ENCODE measurements at regions not wholly inside any gene's neighbourhood (a gene's known extent, or its start where the extent isn't known, plus 50 kb on each side); places are given as distances from the start of the nearest gene placed in this dataset.

DNA sequence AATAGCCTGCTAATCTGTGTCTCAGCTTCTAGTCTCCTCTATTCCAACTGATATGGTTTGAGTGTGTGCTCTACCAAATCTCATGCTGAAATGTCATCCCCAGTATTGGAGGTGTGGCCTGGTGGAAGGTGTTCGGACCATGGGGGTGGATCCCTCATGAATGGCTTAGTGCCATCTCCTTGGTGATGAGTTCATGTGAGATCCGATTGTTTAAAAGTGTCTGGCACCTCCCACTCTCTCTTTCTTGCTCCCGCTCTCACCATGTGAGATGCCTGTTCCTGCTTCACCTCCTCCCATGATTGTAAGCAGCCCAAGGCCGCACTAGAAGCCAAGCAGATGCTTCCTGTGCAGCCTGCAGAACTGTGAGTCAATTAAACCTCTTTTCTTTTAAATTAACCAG lies 73.5 kb upstream of the CAMK1G start:
- 0 out of 3 replicates have a peak, but pooled peaks cover 8% of the 10 kb centered on the region for H3K4me1 Mint-ChIP-seq
- no peaks in the 10 kb centered on the region for H3F3A ChIP-seq (replicated peaks; ENCODE audit: low read depth)
- H3K79me2 ChIP-seq (replicated peaks; ENCODE audit: insufficient read depth): no peaks in the 10 kb centered on the region
- no peaks in the 10 kb centered on the region; the same call in 2 of the 3 replicates for H3K9me3 Mint-ChIP-seq
- no peaks in the 10 kb centered on the region for H3K36me3 Mint-ChIP-seq (ENCODE audit: low read depth)
- H3K27ac ChIP-seq (ENCODE audit: low read depth): no peak overlapping the region
- H4K20me1 ChIP-seq (replicated peaks; ENCODE audit: insufficient read depth): no peaks in the 10 kb centered on the region
- DNase-seq (ENCODE audit: low spot score): no peak
- H3K4me2 ChIP-seq: no peak overlapping the region
- no peaks in the 10 kb centered on the region for H3K4me1 ChIP-seq (ENCODE audit: insufficient read depth)
- H3K27me3 Mint-ChIP-seq (ENCODE audit: insufficient read depth, low read depth, poor library complexity): no peaks in the 10 kb centered on the region
- H3K27ac Mint-ChIP-seq: no peak overlapping the region
- H3K9me2 ChIP-seq (ENCODE audit: insufficient read depth): no peaks in the 10 kb centered on the region
- no peaks in the 10 kb centered on the region for H3K27me3 ChIP-seq (ENCODE audit: insufficient read depth)
- no peak for ATAC-seq
- H3K4me3 Mint-ChIP-seq: no peak overlapping the region
- TF ChIP-seq STAT1 (IDR thresholded peaks at IDR 0.05; ENCODE audit: unreplicated experiment) (no peak), NANOG (IDR thresholded peaks at IDR 0.05; ENCODE audit: borderline replicate concordance) (no peak), EZH2phosphoT487 (IDR thresholded peaks at IDR 0.05; ENCODE audit: unreplicated experiment) (no peak), POLR2AphosphoS5 (IDR thresholded peaks at IDR 0.05; ENCODE audit: low read depth) (no peak), ZNF114 (CRISPR knock-in tag; IDR thresholded peaks at IDR 0.05) (no peak), JUNB (IDR thresholded peaks at IDR 0.05; ENCODE audit: unreplicated experiment) (no peak), ZNF331 (CRISPR knock-in tag; IDR thresholded peaks at IDR 0.05; ENCODE audit: low read depth) (no peak)
- TF ChIP-seq, protein P1, sequence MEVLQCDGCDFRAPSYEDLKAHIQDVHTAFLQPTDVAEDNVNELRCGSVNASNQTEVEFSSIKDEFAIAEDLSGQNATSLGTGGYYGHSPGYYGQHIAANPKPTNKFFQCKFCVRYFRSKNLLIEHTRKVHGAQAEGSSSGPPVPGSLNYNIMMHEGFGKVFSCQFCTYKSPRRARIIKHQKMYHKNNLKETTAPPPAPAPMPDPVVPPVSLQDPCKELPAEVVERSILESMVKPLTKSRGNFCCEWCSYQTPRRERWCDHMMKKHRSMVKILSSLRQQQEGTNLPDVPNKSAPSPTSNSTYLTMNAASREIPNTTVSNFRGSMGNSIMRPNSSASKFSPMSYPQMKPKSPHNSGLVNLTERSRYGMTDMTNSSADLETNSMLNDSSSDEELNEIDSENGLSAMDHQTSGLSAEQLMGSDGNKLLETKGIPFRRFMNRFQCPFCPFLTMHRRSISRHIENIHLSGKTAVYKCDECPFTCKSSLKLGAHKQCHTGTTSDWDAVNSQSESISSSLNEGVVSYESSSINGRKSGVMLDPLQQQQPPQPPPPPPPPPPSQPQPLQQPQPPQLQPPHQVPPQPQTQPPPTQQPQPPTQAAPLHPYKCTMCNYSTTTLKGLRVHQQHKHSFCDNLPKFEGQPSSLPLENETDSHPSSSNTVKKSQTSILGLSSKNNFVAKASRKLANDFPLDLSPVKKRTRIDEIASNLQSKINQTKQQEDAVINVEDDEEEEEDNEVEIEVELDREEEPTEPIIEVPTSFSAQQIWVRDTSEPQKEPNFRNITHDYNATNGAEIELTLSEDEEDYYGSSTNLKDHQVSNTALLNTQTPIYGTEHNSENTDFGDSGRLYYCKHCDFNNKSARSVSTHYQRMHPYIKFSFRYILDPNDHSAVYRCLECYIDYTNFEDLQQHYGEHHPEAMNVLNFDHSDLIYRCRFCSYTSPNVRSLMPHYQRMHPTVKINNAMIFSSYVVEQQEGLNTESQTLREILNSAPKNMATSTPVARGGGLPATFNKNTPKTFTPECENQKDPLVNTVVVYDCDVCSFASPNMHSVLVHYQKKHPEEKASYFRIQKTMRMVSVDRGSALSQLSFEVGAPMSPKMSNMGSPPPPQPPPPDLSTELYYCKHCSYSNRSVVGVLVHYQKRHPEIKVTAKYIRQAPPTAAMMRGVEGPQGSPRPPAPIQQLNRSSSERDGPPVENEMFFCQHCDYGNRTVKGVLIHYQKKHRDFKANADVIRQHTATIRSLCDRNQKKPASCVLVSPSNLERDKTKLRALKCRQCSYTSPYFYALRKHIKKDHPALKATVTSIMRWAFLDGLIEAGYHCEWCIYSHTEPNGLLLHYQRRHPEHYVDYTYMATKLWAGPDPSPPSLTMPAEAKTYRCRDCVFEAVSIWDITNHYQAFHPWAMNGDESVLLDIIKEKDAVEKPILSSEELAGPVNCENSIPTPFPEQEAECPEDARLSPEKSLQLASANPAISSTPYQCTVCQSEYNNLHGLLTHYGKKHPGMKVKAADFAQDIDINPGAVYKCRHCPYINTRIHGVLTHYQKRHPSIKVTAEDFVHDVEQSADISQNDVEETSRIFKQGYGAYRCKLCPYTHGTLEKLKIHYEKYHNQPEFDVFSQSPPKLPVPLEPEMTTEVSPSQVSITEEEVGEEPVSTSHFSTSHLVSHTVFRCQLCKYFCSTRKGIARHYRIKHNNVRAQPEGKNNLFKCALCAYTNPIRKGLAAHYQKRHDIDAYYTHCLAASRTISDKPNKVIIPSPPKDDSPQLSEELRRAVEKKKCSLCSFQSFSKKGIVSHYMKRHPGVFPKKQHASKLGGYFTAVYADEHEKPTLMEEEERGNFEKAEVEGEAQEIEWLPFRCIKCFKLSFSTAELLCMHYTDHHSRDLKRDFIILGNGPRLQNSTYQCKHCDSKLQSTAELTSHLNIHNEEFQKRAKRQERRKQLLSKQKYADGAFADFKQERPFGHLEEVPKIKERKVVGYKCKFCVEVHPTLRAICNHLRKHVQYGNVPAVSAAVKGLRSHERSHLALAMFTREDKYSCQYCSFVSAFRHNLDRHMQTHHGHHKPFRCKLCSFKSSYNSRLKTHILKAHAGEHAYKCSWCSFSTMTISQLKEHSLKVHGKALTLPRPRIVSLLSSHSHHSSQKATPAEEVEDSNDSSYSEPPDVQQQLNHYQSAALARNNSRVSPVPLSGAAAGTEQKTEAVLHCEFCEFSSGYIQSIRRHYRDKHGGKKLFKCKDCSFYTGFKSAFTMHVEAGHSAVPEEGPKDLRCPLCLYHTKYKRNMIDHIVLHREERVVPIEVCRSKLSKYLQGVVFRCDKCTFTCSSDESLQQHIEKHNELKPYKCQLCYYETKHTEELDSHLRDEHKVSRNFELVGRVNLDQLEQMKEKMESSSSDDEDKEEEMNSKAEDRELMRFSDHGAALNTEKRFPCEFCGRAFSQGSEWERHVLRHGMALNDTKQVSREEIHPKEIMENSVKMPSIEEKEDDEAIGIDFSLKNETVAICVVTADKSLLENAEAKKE (CRISPR knock-in tag; IDR thresholded peaks at IDR 0.05): no peak
- TF ChIP-seq, protein P2, sequence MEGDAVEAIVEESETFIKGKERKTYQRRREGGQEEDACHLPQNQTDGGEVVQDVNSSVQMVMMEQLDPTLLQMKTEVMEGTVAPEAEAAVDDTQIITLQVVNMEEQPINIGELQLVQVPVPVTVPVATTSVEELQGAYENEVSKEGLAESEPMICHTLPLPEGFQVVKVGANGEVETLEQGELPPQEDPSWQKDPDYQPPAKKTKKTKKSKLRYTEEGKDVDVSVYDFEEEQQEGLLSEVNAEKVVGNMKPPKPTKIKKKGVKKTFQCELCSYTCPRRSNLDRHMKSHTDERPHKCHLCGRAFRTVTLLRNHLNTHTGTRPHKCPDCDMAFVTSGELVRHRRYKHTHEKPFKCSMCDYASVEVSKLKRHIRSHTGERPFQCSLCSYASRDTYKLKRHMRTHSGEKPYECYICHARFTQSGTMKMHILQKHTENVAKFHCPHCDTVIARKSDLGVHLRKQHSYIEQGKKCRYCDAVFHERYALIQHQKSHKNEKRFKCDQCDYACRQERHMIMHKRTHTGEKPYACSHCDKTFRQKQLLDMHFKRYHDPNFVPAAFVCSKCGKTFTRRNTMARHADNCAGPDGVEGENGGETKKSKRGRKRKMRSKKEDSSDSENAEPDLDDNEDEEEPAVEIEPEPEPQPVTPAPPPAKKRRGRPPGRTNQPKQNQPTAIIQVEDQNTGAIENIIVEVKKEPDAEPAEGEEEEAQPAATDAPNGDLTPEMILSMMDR (conservative IDR thresholded peaks at IDR 0.05; ENCODE audit: low read depth in 2 of 2): no peak
- no peaks in the 10 kb centered on the region for H3K36me3 ChIP-seq (ENCODE audit: insufficient read depth)
- no peak overlapping the region for H3K4me3 ChIP-seq
- H2AFZ ChIP-seq: peak overlapping the region; percentile 76

Data from GM23338 (cell line).